Panc1 (cell line): ENCODE measurements at regions not wholly inside any gene's neighbourhood (a gene's known extent, or its start where the extent isn't known, plus 50 kb on each side); places are given as distances from the start of the nearest gene placed in this dataset.

ENCODE experiments used
- ATAC-seq: fragments of 200-7000 bp; cut with Tn5 transposase; 2 replicates; pipeline ENCODE4 v1.9.1; 2020; ENCODE audit warnings: mild to moderate bottlenecking, moderate library complexity
- BruUV-seq: library from RNA; stranded (reverse); fragments of 400-500 nt; replicated peaks from 2 replicates; lab custom pipeline; 2021; lab: Mats Ljungman, UMichigan
- CTCF ChIA-PET: fragments of 300-600 bp; sonication (Branson Sonifier 250); formaldehyde crosslinking; loops from one replicate; lab custom pipeline; 2022; ENCODE audit warnings: antibody characterized with exemption; lab: Charles Lee
- POLR2A ChIA-PET: fragments of 300-600 bp; sonication (Branson Sonifier 250); formaldehyde crosslinking; loops from one replicate; lab custom pipeline; 2022; ENCODE audit warnings: antibody characterized with exemption; lab: Charles Lee
- DNase-seq: peaks from one replicate; pipeline ENCODE4 v3.0.0-alpha.2; 2010; ENCODE audit warnings: low read depth, low spot score
- H3K27ac ChIP-seq: 2 replicates; pipeline ENCODE4 v1.5.1; 2011; ENCODE audit warnings: mild to moderate bottlenecking, low read length, inconsistent platforms
- H3K27me3 ChIP-seq: fragments of 200-500 bp; sonication (Bioruptor generic); 2 replicates; pipeline ENCODE4 v1.6.0; 2014; ENCODE audit warnings: low read length, inconsistent platforms; ENCODE audit not compliant: control insufficient read depth, insufficient read depth
- H3K36me3 ChIP-seq: fragments of 200-500 bp; sonication (Bioruptor generic); 2 replicates; pipeline ENCODE4 v1.5.1; 2014; ENCODE audit warnings: inconsistent platforms, mild to moderate bottlenecking, low read length, moderate library complexity; ENCODE audit not compliant: control insufficient read depth, insufficient read depth
- H3K4me1 ChIP-seq: 2 replicates; pipeline ENCODE4 v1.5.1; 2011; ENCODE audit warnings: inconsistent platforms, mild to moderate bottlenecking, low read length, moderate library complexity; ENCODE audit not compliant: control insufficient read depth, insufficient read depth
- H3K4me3 ChIP-seq, 2 experiments: 2 replicates each; pipeline ENCODE4 v1.5.1; 2011 to 2012; ENCODE audit warnings: low read depth in 2 of 2, low read length in 2 of 2, mild to moderate bottlenecking in 2 of 2, inconsistent platforms in 1 of 2, moderate library complexity in 1 of 2
- H3K9me3 ChIP-seq: fragments of 200-500 bp; sonication (Bioruptor generic); 2 replicates; pipeline ENCODE4 v1.5.1; 2014; ENCODE audit warnings: low read depth, mild to moderate bottlenecking, inconsistent platforms, low read length, moderate library complexity; ENCODE audit not compliant: control insufficient read depth, insufficient read depth
- CTCF ChIP-seq: fragments of 450-650 bp; IDR thresholded peaks from 2 replicates; pipeline ENCODE4 v1.5.1; 2017; ENCODE audit warnings: mild to moderate bottlenecking
- POLR2AphosphoS5 ChIP-seq: IDR thresholded peaks from 2 replicates; pipeline ENCODE4 v1.6.1; 2012; ENCODE audit warnings: mild to moderate bottlenecking, low read depth, low read length, moderate library complexity
- REST ChIP-seq, 2 experiments: IDR thresholded peaks; 2 replicates each; pipeline ENCODE4 v1.6.1; 2011 to 2012; ENCODE audit warnings: low read depth in 2 of 2, control low read depth in 1 of 2, low read length in 1 of 2, mild to moderate bottlenecking in 1 of 2, moderate library complexity in 1 of 2; ENCODE audit not compliant: insufficient read depth in 1 of 2
- SIN3A ChIP-seq: IDR thresholded peaks from 2 replicates; pipeline ENCODE4 v1.6.1; 2012; ENCODE audit warnings: low read depth, mild to moderate bottlenecking, low read length, moderate library complexity, borderline replicate concordance; ENCODE audit not compliant: insufficient read depth
- TCF7L2 ChIP-seq: IDR thresholded peaks from 2 replicates; pipeline ENCODE4 v1.6.1; 2011; ENCODE audit warnings: mild to moderate bottlenecking, low read depth, low read length, inconsistent platforms
- in situ Hi-C: cut with HindIII; loops from 2 replicates; pipeline ENCODE4 v1.10.0; 2016; ENCODE audit warnings: low sequenced_read_pairs, low pct_unique_long_range_greater_than_20kb
- intact Hi-C: fragments of 100-400 bp; cut with micrococcal nuclease; formaldehyde crosslinking; loops from one replicate; pipeline ENCODE4 v1.10.0; 2022; ENCODE audit not compliant: unreplicated experiment

GRCh38 chr3:106347350-106347749 is 478.5 kb upstream of the CBLB start:
- intact Hi-C loops, result no loop called here
- Histone ChIP-seq H3K36me3 (no peaks in the 10 kb centered on the region), H3K27ac (no peak overlapping the region), H3K27me3 (no peaks in the 10 kb centered on the region), H3K9me3 (no peaks in the 10 kb centered on the region), H3K4me3 (no peak overlapping the region), H3K4me1 (no peaks in the 10 kb centered on the region)
- BruUV-seq, result no TSS peak
- no peak for TF ChIP-seq CTCF
- no peak for TF ChIP-seq TCF7L2
- TF ChIP-seq POLR2AphosphoS5, result no peak
- TF ChIP-seq SIN3A, result no peak
- TF ChIP-seq REST (IDR thresholded peaks at IDR 0.05; ENCODE audit: insufficient read depth in 1 of 2, low read depth in 2 of 2, low read length in 1 of 2), result no peak
- ChIA-PET CTCF (no interaction called here), POLR2A (no interaction called here)
- DNase-seq, result no peak
- in situ Hi-C loops, result no loop called here
- ATAC-seq, result no peak

GRCh38 chr3:106348139-106348690 is 479.4 kb upstream of the CBLB start:
- H3K4me1 ChIP-seq, result no peaks in the 10 kb centered on the region
- no TSS peak for BruUV-seq
- CTCF ChIA-PET, result no interaction called here

More at GRCh38 chr3:106348139-106348690, 479.4 kb upstream of the CBLB start:
- TF ChIP-seq REST (IDR thresholded peaks at IDR 0.05; ENCODE audit: insufficient read depth in 1 of 2, low read depth in 2 of 2, low read length in 1 of 2) (no peak), TCF7L2 (no peak), SIN3A (no peak), POLR2AphosphoS5 (no peak)
- POLR2A ChIA-PET, result no interaction called here
- no peaks in the 10 kb centered on the region for H3K9me3 ChIP-seq
- ATAC-seq, result no peak
- in situ Hi-C loops, result no loop called here
- intact Hi-C loops, result no loop called here
- H3K27ac ChIP-seq, result no peak overlapping the region
- DNase-seq, result no peak
- H3K4me3 ChIP-seq, result no peak overlapping the region
- H3K27me3 ChIP-seq, result no peaks in the 10 kb centered on the region
- H3K36me3 ChIP-seq, result no peaks in the 10 kb centered on the region
